GM18526 (cell line): ENCODE measurements at regions not wholly inside any gene's neighbourhood (a gene's known extent, or its start where the extent isn't known, plus 50 kb on each side); places are given as distances from the start of the nearest gene placed in this dataset.

Source experiments
- POLR2A ChIP-seq: IDR thresholded peaks from 3 replicates; pipeline ENCODE4 v1.6.1; 2011; ENCODE audit not compliant: insufficient read length; ENCODE audit errors: extremely low read depth

DNA sequence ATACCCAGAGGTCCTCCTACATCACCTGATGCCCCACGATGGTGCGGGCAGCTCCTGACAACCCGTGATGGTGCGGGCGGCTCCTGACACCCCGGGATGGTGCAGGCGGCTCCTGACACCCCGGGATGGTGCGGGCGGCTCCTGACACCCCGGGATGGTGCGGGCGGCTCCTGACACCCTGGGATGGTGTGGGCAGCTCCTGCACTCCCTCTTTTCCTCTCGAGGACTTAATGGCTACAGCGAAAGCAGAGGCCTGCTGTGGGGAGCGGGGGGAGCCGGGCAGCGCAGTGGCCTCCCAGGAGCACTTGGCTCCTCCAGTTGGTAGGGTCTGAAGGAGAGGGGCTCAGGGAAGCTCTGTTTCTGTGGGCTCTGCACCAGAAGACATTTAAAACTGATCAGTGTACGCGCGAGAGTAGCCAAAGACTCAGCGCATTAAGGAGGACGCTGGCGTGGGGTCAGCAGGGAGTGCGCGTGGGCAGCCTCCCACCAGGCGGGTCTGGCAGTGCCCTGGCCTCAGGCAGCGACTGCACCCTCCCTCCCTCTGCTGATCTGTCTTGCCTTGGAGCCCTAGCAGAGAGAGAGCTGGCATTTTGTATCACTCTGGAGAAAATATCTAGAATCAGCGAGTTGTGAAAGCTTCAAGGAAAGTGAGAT, 464.5 kb upstream of the MYT1L start:
- TF ChIP-seq POLR2A: no peak

DNA sequence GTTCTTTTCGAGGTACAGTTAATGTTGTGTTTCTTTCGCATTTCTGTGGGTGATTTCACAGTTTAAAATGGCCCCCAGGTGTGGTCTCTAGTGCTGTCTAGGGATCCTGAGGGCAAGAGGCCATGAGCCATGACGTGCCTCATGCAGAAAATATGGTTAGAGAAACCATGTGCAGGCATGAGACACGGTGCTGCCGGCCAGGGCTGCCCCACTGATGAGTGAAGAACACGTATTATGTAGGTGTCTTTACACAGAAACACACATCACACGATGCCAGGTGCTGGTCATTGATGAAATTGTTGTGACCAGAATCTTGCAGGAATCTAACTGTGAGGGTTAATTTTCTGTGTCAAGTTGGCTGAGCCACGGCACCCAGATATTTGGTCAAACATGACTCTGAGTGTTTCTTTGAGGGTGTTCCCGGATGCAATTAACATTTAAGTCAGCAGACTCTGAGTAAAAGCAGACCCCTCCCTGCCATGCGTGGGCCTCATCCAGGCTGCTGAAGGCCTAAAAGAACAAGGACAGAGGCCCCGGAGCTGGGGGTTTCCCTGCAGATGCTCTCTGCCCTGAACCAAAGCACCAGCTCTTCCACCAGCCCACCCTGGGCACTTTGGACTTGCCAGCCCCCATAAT, 463.0 kb upstream of the MYT1L start:
- TF ChIP-seq POLR2A: no peak

DNA sequence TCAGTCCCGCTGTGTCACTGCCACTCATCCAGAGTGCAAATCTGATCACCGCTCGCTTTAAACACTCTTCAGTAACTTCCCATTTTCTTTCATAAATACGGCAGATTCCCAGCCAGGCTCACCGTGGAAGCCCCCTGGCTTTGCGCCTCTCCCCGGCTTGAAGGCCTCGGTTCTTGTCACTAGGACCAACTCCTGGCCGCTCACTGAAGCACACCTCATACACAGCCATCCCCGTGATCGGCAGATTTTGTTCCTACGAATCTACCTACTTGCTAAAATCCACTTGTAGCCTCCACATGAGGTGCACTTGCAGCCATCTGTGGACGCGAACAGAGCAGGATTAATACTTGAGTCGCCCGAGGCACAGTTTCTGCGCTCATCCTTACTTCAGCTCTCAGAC, 462.4 kb upstream of the MYT1L start:
- no peak for TF ChIP-seq POLR2A

DNA sequence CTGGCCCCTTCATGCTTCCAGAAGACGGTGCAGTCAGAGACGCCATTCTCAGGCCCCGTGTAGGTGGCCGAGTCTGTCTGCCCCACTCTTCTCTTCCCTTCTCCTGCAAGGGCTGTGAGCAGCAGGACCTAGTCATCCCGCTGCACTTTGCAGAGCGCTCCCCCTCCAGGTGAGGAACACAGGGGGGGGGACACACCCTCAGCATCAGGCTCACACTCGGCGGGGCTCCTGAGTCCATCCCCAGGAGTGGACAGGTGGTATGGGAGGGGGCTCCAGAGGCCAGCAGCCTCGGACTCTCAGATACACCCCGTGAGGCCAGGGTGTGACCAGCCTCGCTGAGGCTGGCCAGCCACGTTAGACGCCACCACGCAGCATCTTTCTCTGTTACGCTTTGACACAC, 460.5 kb upstream of the MYT1L start:
- TF ChIP-seq POLR2A: no peak

DNA sequence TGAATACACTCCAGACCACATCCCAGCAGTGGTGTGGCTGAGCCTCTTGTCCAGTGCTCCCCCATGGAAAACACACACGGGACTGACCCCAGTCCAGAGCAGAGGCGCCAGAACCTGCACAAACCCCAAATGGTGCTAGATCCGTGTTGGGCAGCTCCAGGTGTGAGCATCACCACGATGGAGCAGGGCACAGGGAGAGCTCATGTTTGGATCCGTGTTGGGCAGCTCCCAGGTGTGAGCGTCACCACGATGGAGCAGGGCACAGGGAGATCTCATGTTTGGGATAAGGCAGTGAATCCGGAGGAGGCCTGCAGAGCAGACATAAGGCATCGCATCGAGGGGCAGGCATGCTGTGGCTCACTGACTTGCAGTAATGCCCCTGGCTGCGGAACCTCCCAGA, 460.0 kb upstream of the MYT1L start:
- no peak for TF ChIP-seq POLR2A

DNA sequence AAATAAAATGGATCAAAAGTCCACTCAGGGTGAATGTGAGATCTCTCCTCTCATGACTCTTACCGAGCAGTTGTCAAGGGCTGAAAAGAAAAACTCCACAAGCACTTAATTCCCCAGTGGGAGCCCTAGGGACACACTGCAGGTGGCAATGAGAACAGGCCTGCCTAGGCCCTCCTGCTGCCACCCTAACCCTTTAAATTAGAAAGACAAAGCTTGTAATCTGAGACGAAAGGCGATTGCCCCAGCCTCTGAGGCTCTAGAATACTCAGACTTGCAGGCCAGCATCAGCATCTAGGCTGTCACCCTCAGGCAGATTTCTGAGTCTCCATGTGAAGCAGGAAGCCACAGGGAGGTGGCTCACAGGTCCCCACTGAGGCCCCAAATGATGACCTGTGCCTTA, 457.0 kb upstream of the MYT1L start:
- TF ChIP-seq POLR2A: no peak

DNA sequence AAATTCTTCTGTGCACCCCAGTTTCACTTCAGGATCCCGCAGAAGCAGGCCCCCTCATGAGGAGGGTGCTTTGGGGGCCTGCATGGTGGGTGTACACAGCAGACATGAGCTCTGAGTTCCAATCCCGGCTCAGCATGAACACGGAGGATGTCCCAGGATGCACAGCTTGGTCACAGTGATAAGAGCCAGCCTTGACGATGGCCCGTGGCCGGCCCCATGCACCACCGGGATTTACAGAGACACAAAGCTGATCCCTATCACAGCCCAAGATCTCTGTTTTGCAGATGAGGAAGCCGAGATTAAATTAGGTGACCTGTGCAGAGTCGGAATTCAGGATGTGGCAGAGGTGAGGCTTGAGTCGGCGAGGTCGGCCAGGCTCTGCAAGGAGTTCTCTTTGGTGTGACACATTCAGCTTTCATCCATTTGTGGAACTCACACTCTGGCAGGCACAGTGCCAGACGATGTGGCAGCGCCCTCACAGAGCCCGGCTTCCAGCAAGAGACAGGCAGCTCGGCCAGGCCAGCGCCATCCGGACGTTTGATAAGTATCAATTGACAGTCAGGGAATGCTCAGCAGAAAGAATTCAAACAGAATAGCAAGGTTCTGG, 456.3 kb upstream of the MYT1L start:
- no peak for TF ChIP-seq POLR2A

DNA sequence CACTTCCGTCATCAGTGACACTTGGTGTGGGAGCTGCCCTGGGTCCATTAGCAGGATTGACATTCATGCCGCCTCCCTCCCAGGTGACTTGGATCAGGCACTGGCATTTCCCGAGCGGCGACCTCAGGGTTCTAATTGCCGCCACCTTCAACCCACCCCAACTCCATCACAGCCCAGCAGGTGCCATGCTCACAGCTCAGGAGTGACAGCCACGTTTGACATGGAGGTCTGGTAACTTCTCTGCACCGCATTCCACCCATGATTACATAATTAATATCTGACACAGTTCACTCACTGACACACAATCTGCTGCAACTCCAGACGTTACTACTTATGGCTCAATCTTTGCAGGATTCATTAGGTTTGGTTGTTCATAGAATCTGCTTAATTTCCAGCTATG, 450.9 kb upstream of the MYT1L start:
- TF ChIP-seq POLR2A: no peak

DNA sequence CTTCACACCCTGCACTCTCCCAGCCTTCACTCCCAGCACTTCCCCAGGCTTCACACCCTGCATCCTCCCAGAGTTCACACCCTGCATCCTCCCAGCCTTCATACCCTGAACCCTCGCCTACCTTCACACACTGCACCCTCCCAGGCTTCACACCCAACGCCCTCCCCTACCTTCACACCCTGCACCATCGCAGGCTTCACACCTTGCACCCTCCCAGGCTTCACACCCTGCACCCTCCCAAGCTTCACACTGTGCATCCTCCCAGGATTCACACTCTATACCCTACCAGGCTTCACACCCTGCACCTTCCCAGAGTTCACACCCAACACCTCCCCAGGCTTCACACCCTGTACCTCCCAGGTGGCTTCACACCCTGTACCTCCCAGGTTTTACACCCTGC, 448.7 kb upstream of the MYT1L start:
- no peak for TF ChIP-seq POLR2A

DNA sequence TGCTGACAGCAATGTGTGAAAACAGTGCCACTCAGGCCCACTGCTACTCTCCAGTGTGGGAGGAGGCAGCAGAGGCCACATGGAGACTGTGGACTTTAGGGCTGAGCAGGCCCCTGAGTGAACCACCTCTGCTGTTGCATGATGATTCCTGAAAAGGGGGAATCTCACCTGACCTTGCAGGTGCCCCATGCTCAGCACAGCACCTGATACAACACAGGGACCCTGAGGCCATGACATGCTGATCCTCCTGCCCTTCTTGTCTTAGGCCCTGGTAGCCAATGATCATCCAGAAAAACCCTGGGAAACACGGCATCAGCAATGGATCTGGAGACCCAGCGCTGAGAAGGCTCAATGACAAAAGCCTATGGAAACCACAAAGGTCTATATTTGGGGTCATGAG, 446.8 kb upstream of the MYT1L start:
- no peak for TF ChIP-seq POLR2A

DNA sequence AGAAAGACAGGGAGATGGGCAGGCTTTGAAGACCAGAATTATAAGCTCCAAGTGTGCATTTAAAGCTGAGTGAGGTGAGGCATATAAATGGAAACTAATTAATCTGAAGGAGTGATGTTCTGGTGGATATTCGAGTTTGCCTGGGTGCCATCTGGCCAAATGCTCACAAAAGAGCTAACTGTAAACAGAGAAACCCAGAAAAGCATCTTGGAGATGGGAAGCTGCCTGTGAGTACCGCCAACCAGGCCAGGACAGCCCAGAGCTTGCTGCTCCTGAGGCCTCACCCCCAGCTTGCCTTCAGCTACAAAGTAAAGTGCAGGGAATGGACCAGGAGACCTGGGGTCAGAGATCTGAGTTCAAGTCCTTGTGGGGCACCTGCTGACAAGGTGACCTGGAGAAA, 446.1 kb upstream of the MYT1L start:
- TF ChIP-seq POLR2A: no peak

DNA sequence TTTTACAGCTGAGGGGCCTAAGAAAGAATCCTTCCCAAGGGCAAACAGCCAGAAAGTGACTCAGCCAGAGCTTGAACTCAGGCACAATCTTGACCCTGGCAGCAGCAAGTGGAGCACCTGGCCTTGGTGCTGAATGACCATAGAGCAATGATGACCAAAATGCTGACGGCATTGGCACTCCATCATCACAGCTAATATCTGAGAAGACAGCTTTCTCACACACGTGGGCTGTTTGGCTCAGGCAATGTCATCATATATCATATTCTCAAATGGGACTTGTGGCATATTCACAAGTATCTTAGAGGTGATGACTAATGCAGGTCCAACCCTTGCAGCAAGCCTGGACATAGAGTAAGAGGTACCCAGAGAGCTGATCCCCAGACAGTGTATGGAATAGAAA, 443.9 kb upstream of the MYT1L start:
- TF ChIP-seq POLR2A: no peak

DNA sequence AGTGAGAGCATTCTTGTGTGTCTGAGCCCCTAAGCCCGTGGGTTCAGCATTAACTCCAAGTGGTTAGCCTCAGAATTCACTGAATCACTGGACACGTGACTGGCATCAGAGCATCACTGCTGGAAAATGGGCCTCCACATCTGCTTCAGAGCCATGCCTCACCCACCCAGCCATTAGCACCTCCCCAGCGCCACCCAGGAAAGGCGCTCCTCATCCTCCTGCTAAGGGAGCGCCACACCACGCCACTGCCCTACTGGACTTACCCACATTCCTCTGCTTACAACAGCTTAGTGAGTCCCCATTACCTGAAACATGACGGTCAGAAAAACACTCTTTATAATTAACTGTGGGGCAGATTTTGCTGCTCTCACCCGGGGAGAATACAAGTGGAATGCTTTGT, 442.6 kb upstream of the MYT1L start:
- TF ChIP-seq POLR2A: no peak

DNA sequence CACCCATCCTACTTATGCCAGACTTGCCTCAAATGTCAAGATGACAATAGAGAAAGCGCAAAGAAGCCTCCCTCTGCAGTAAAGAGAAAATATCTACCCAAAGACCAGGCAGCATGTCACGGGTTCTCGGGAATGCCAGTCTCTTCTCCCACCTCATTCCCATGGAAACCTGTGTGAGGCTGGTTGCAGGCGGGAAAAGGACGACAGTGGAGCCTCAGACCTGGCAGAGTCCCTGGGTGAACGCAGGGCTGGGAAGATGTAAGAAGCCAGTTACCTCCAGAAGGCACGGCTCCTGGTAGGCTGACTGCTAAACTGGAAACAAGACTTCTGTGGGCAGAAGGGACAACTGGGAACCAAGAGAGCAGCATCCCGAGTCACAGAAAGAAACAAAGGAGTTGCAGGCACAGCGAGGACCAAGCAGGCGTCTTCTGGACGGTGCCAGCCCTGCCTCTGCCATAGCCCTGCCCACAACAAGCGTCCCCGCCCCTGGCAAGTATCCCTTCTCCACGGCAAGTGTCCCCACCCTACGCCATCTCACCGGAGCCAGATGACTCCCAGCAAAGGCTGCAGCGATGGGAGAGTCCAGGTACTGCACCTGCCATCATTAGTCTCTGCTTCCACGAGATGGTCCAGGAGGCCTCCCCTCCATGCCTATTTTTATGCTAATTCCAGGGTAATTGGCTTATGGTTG, 440.8 kb upstream of the MYT1L start:
- TF ChIP-seq POLR2A: no peak

DNA sequence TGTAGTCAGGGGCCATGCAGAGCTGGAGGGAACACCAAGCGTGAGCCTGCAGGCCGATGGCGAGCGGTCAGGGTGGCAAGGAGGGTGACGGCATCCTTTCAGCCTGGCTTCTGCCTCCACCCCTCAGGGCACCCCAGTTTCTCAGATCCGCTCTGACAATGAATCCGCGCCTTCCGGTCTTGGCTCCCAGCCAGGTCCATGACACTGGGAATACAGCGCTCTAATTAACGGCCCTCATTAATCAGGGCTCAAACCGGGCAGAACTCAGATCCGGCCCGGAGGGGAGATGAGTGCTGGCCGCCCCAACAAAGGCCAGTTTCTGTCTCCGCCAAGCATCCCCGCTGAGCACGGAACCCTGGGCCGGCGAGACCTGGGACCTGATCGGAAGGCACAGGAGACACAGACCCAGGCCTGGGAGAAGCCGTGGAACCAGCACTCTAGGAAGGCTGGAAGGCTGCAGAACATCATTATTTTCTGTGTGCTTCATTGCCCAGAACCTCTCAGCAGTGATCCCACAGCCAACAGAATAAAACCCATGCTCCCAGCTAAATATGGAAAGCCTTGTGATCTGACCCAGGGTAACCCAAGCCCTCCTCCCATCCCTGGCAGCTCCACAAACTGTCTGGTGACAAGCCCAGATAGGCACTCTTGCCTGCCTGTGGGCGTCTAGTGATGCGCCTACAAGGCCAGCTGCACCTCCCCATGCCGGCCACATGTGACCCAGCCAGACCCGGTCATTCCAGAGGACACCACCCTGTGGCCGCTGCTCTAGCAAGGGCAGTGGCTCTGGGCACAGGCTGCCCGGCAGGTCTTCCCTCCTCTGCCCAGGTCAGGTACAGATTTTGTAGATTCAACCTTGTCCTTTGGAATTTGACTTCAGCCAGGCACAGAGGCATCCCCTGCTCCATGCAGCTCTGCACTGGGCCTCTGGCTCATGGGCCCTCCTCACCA, 438.7 kb upstream of the MYT1L start:
- no peak for TF ChIP-seq POLR2A
